HG02623 (cell line): ENCODE measurements at regions not wholly inside any gene's neighbourhood (a gene's known extent, or its start where the extent isn't known, plus 50 kb on each side); places are given as distances from the start of the nearest gene placed in this dataset.
"Not testable (repeated sequence)": the region's sequence is repeated elsewhere in the genome, so short reads cannot be mapped to it uniquely, and the experiment has no call there.

Experiments used
- ATAC-seq: cut with Tn5 transposase; IDR thresholded peaks from one replicate; pipeline ENCODE4 v1.9.1; 2021; ENCODE audit warnings: moderate library complexity; ENCODE audit not compliant: unreplicated experiment

- ATAC-seq = no peak
Measured at GRCh38 chr6:17013701-17014100, 88.1 kb upstream of the STMND1 start.

- no peak for ATAC-seq
Measured at GRCh38 chr6:17012421-17013225, 89.2 kb upstream of the STMND1 start.

DNA sequence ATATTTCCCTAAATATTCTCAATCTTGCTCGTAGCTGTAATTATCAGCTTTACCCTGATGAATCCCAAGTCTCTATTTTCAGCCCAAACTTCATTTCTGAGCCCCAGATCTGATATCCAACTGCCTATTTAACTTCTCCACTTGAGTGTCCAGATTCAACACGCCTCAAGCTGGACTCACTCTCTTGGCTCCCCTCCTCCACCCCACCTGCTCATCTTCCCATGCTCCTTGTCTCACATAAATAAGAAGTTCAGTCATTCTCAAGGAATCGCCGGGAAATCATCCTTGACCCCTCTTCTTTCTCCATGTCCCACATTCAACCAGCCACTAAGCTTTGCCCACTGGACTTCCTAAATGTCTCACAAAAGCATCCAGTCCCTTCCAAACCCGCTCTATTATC, 89.9 kb upstream of the STMND1 start:
- no peak for ATAC-seq

- ATAC-seq = no peak
Measured at GRCh38 chr6:17007749-17008148, 94.1 kb upstream of the STMND1 start.

DNA sequence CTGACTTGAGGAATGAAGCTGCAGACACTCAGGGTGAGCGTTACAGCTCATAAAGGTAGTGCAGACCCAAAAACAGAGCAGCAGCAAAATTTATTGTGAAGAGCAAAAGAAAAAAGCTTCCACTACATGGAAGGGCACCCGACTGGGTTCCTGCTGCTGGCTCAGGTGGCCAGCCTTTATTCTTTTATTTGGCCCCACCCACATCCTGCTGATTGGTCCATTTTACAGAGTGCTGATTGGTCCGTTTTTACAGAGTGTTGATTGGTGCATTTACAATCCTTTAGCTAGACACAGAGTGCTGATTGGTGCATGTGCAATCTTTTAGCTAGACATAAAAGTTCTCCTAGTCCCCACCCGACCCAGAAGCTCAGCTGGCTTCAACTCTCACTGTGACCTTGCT, 95.3 kb upstream of the STMND1 start:
- ATAC-seq = no peak

DNA sequence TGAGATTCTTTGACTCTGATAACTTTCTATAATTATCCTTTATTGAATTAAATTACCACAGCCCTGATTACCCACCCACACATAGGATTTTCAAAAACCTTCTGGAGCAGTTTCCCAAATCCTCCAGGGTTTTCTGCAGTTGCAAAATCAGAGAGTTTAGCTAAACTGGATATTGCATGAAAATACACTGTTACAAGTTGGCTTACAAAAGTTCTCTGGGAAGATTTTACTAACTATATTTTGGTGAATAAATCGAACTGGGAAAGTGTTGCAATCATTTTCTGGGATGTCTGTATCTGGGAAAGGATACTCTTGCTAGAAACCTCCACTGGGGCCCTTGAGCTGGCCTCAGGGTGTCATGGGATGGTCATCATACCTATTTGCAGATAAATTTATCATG, 97.6 kb upstream of the STMND1 start:
- ATAC-seq = no peak

GRCh38 chr6:17002123-17002522, 99.7 kb upstream of the STMND1 start:
- no peak for ATAC-seq

DNA sequence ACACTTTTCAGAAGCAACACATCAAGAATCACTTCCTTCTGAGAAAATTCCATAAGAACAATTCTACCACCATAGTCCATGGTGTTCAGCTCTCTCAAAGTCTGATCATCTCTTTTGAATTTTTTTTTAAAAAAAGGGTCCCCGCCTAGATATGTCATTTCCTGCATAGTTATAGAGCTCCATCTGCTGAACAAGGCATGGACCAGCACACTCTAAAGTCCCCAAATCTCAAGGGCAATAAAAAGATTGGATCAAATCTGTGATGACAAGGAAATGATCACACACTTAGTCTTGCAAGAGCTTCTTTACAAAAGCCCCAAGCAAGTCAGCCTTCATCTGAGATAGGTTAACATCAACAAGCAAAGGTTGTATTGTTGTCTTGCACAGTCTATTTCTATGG, 100.7 kb upstream of the STMND1 start:
- no peak for ATAC-seq

GRCh38 chr6:16999491-17000436, 102.1 kb upstream of the STMND1 start:
- ATAC-seq = no peak

DNA sequence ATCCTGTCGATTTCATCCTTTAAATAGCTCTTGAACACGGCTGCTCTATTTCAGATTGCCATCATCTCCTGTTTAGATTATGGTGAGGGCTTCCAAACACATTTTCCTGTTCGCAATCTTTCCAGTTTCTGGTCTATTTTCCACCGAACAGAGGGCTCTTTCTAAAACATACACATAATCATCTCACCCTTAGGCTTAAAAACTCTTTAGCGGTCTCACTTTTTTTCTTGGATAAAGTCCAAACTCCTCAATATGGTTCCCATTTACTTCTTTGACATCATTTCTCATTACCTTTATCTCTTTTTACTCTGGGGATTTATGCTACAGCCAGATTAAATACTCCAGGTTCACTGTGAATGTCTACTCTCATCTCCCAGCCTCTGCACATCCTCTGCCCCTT, 103.4 kb upstream of the STMND1 start:
- ATAC-seq = no peak

GRCh38 chr6:16995511-16996250, 106.2 kb upstream of the STMND1 start:
- no peak for ATAC-seq

GRCh38 chr6:16993396-16993795, 108.5 kb upstream of the STMND1 start:
- no peak for ATAC-seq

GRCh38 chr6:16991981-16992629, 109.7 kb upstream of the STMND1 start:
- no peak for ATAC-seq

- not testable (repeated sequence) for ATAC-seq
Measured at GRCh38 chr6:16989976-16990375, 111.9 kb upstream of the STMND1 start.

DNA sequence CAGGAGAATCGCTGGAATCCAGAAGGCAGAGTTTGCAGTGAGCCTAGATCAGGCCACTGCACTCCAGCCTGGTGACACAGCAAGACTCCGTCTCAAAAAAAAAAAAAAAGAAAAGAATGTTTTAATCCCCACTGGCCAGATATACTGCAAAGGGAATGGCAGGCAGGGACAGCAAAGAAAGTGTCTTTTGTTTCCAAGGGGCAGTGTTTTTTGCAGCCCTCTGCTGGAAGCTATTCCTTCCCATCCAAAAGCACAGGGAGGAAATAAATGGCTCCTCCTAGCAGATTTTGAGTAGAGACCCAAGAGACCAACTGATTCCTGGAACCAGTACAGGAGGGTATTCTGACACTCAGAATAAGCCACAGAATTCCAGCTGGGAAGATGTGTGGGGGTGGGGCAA, 112.5 kb upstream of the STMND1 start:
- ATAC-seq = no peak

DNA sequence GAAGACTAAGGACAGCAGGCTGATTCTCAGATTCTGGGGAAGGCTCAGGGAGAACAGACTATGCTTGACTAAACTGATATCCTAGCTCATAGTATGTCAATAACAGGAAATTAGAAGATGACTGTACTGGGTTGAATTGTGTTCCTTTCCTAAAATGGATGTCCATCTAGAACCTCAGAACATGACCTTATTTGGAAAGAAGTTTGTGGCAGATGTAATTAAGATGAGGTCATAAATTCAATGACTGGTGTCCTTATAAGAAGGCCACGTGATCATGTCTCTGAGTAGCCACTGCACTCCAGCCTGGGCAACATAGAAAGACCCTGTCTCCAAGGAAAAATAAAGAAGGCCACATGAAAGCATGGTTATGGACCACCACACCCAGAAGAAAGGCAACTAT, 113.9 kb upstream of the STMND1 start:
- no peak for ATAC-seq

GRCh38 chr6:16985513-16986284, 116.2 kb upstream of the STMND1 start:
- ATAC-seq = no peak

GRCh38 chr6:16982807-16983206, 119.0 kb upstream of the STMND1 start:
- no peak for ATAC-seq

GRCh38 chr6:16979677-16980370, 122.0 kb upstream of the STMND1 start:
- ATAC-seq = no peak
